Activated CD8-positive, alpha-beta memory T cell treated with anti-CD3 and anti-CD28 coated beads, Interleukin-2, amount 50 U/mL, for 48 hours (primary cell): ENCODE measurements at regions not wholly inside any gene's neighbourhood (a gene's known extent, or its start where the extent isn't known, plus 50 kb on each side); places are given as distances from the start of the nearest gene placed in this dataset.
"Not testable (repeated sequence)": the region's sequence is repeated elsewhere in the genome, so short reads cannot be mapped to it uniquely, and the experiment has no call there.

Source experiments
- DNase-seq: peaks from one replicate; pipeline ENCODE4 v3.0.0-alpha.2; 2020

GRCh38 chr2:176427549-176427948 is 158.3 kb downstream of the MTX2 start:
- no peak for DNase-seq

GRCh38 chr2:176428944-176429469 is 159.8 kb downstream of the MTX2 start:
- not testable (repeated sequence) for DNase-seq

GRCh38 chr2:176432434-176432833 is 163.2 kb downstream of the MTX2 start:
- no peak for DNase-seq

- DNase-seq: no peak
Observed at GRCh38 chr2:176435729-176436128, 166.5 kb downstream of the MTX2 start.

GRCh38 chr2:176443946-176444345 is 174.7 kb downstream of the MTX2 start:
- no peak for DNase-seq

- DNase-seq: no peak
Observed at GRCh38 chr2:176445956-176446355, 176.7 kb downstream of the MTX2 start.

- DNase-seq: no peak
Observed at GRCh38 chr2:176446718-176447414, 177.6 kb downstream of the MTX2 start.

- no peak for DNase-seq
Observed at GRCh38 chr2:176447616-176448015, 178.4 kb downstream of the MTX2 start.

GRCh38 chr2:176449852-176450251 is 180.6 kb downstream of the MTX2 start:
- DNase-seq: no peak

GRCh38 chr2:176453784-176454183 is 184.5 kb downstream of the MTX2 start:
- no peak for DNase-seq

GRCh38 chr2:176454893-176455815 is 185.9 kb downstream of the MTX2 start:
- DNase-seq: peak; percentile 97

- no peak for DNase-seq
Observed at GRCh38 chr2:176455816-176456291, 186.6 kb downstream of the MTX2 start.

GRCh38 chr2:176457481-176457880 is 188.2 kb downstream of the MTX2 start:
- DNase-seq: no peak

GRCh38 chr2:176461098-176461808 is 192.0 kb downstream of the MTX2 start:
- DNase-seq: no peak

GRCh38 chr2:176461809-176462670 is 192.8 kb downstream of the MTX2 start:
- DNase-seq: no peak

- DNase-seq: no peak
Observed at GRCh38 chr2:176463546-176463945, 194.3 kb downstream of the MTX2 start.

- DNase-seq: no peak
Observed at GRCh38 chr2:176464886-176465564, 195.8 kb downstream of the MTX2 start.

GRCh38 chr2:176466918-176467452 is 197.7 kb downstream of the MTX2 start:
- no peak for DNase-seq

GRCh38 chr2:176467595-176467994 is 198.4 kb downstream of the MTX2 start:
- no peak for DNase-seq

- DNase-seq: no peak
Observed at GRCh38 chr2:176468457-176469113, 199.3 kb downstream of the MTX2 start.

GRCh38 chr2:176470713-176471112 is 201.5 kb downstream of the MTX2 start:
- DNase-seq: no peak
